NOMO-1 treated with DMSO at 0.1 percent for 48 hours (cell line): ENCODE measurements at regions not wholly inside any gene's neighbourhood (a gene's known extent, or its start where the extent isn't known, plus 50 kb on each side); places are given as distances from the start of the nearest gene placed in this dataset.
"Not testable (repeated sequence)": the region's sequence is repeated elsewhere in the genome, so short reads cannot be mapped to it uniquely, and the experiment has no call there.

Source experiments
- DNase-seq: peaks from one replicate; lab custom pipeline; 2025; ENCODE audit not compliant: unreplicated experiment; lab: John Stamatoyannopoulos, UW

- no peak for DNase-seq
Measured at GRCh38 chr4:43423276-43423675, 530.8 kb downstream of the GRXCR1 start.

- DNase-seq, result no peak
Measured at GRCh38 chr4:43425206-43425605, 532.7 kb downstream of the GRXCR1 start.

- no peak for DNase-seq
Measured at GRCh38 chr4:43435291-43435690, 542.8 kb downstream of the GRXCR1 start.

GRCh38 chr4:43452948-43453347 is 560.4 kb downstream of the GRXCR1 start:
- peak; percentile 37 for DNase-seq

GRCh38 chr4:43456383-43456782 is 563.9 kb downstream of the GRXCR1 start:
- DNase-seq, result no peak

GRCh38 chr4:43457866-43458265 is 565.4 kb downstream of the GRXCR1 start:
- no peak for DNase-seq

GRCh38 chr4:43458293-43458692 is 565.8 kb downstream of the GRXCR1 start:
- no peak for DNase-seq

- DNase-seq, result peak; percentile 31
Measured at GRCh38 chr4:43471950-43472349, 579.4 kb downstream of the GRXCR1 start.

GRCh38 chr4:43481526-43481925 is 589.0 kb downstream of the GRXCR1 start:
- DNase-seq, result no peak

GRCh38 chr4:43485196-43485595 is 592.7 kb downstream of the GRXCR1 start:
- DNase-seq, result no peak

GRCh38 chr4:43496188-43496587 is 603.7 kb downstream of the GRXCR1 start:
- no peak for DNase-seq

GRCh38 chr4:43496602-43497001 is 604.1 kb downstream of the GRXCR1 start:
- DNase-seq, result no peak

- DNase-seq, result not testable (repeated sequence)
Measured at GRCh38 chr4:43505823-43506222, 613.3 kb downstream of the GRXCR1 start.

GRCh38 chr4:43512253-43512652 is 619.7 kb downstream of the GRXCR1 start:
- DNase-seq, result no peak

GRCh38 chr4:43525646-43526045 is 633.1 kb downstream of the GRXCR1 start:
- DNase-seq, result no peak

GRCh38 chr4:43547561-43547960 is 655.0 kb downstream of the GRXCR1 start:
- no peak for DNase-seq

GRCh38 chr4:43550981-43551627 is 658.6 kb downstream of the GRXCR1 start:
- DNase-seq, result no peak

- DNase-seq, result no peak
Measured at GRCh38 chr4:43556262-43556661, 663.7 kb downstream of the GRXCR1 start.

GRCh38 chr4:43560047-43560446 is 667.5 kb downstream of the GRXCR1 start:
- no peak for DNase-seq

- DNase-seq, result no peak
Measured at GRCh38 chr4:43564107-43564506, 671.6 kb downstream of the GRXCR1 start.

GRCh38 chr4:43564591-43564990 is 672.1 kb downstream of the GRXCR1 start:
- DNase-seq, result no peak

- DNase-seq, result no peak
Measured at GRCh38 chr4:43567644-43568043, 675.1 kb downstream of the GRXCR1 start.

- no peak for DNase-seq
Measured at GRCh38 chr4:43586813-43587212, 694.3 kb downstream of the GRXCR1 start.
